ENCODE measurements at regions not wholly inside any gene's neighbourhood (a gene's known extent, or its start where the extent isn't known, plus 50 kb on each side); places are given as distances from the start of the nearest gene placed in this dataset.
"Not testable (repeated sequence)": the region's sequence is repeated elsewhere in the genome, so short reads cannot be mapped to it uniquely, and the experiment has no call there.

DNA sequence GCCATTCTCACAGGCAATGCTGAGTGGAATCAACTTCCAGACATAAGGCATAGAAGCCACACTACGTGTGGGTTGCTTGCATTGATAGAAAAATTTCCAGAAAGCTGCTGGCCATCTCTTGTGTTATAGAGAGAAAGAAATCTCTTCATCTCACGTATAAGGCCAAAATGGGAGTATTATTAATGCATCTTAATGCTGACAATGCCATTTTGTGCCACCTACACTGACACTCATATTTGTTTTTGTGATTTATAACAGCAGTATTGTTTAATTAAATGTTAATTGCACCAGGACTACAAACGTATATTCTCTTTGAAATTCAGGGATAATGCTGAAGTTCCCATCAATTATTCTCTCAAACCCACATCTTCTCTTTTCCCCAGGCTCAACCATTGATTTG lies 56.1 kb upstream of the TMEM132D start:
- no peak for DNase-seq

GRCh38 chr12:129961091-129961490 lies 57.3 kb upstream of the TMEM132D start:
- DNase-seq: no peak

DNA sequence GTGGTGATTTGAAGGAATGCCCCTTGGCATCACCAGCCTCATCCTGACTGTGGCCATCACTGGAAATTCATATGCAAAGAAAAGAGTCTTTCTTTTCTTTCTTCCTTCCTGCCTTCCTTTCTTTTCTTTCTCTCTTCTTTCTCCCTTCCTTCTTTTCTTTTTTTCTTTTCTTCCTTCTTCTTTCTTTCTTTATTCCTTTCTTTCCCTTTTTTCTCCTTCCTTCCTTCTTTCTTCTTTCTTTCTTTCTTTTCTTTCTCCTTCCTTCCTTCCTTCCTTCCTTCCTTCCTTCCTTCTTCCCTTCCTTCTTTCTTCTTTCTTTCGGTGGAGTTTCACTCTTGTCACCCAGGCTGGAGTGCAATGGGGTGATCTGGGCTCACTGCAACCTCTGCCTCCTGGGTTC lies 58.0 kb upstream of the TMEM132D start:
- no peak for DNase-seq

DNA sequence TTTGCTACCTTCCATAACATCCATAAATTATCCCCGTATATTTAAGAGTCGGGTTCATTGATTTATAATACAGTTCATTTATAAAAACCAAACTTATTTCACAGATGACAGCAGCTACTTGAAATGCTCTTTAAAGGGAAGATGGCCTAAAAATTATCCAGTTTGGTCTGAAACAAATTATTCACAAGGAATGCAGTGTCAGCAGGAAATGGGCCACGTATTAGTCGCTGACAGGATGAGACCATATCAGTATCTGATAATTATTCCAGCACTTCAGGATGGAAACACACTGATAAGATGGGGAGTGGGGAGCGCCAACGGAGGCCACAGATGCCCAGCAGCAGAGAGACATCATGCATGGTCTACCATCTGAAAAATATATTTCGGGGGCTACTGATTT lies 60.5 kb upstream of the TMEM132D start:
- DNase-seq: no peak

GRCh38 chr12:129964826-129965457 lies 61.1 kb upstream of the TMEM132D start:
- DNase-seq: peak; percentile 94

- no peak for DNase-seq
These were observed 62.5 kb upstream of the TMEM132D start for GRCh38 chr12:129966146-129966995.

DNA sequence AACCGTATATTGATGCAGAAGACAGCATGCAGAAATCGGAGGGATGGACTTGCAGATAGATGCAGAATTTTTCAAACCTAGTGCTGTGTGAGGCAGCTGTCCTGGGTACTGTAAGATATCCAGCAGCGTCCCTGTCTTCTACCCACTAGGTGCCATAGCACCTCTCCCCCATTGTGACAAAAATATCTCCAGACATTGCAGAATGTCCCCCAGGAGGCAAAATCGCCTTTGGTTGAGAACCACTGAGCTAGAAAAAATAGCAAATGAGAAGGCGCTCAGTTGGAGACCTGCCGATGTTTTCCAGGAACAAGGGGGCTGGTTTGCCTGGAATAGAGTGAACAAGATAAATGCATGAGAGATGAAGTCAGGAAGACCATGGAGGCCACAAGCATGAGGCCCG lies 67.9 kb upstream of the TMEM132D start:
- DNase-seq: no peak

DNA sequence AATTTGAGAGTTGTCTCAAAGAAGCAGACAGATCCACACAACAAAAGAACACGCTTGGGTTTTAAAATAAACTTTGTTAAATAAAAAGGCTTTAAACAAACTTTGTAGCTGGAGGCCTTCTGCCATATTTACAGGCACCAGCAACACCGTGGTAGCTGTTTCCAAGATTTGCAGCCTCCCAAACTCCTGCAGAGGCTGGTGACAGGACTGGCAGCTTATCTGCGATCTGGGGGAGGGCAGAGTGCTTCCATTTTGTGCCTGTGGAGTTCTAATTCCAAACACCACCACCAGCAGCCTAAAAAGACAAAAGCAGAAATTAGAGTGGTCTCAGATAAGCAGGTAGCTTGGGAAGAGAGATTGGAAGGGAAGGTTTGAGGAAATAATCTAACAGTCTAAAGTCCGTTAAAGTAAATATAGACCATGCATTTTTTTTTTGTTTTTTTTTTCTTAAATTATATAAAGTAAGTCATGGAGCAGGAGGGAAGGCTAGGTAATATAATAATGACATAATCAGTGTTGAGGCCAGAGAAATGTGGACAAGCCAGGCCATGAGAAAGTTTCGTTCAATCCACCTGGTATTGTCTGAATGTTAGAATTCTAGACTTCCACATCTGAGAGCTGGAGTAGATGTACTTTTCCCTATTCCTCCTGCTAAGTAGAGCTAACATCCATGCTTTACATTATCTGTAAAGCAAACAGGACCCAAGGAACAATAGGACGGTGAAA lies 69.6 kb upstream of the TMEM132D start:
- DNase-seq: no peak

DNA sequence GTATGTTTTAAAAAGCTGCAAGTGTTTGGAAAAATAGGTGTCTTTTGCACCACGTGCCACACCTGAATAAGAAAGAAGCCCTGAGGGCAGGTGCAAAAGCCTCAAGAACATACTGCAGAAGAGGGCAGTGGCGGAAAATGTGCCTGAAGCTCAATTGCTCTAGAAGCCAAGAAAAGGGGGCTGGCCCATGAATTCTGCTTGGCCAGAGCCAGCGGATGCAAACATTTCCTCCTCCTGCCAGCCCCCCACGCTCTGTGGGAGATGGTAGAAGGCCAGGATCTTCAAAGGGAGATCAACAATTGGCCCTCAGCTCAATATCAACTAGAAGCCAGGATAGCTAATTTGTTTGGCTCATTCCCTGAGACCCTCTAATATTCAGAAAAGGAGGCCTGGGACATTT lies 80.3 kb upstream of the TMEM132D start:
- DNase-seq: no peak

GRCh38 chr12:129987841-129988240 lies 84.0 kb upstream of the TMEM132D start:
- DNase-seq: no peak

DNA sequence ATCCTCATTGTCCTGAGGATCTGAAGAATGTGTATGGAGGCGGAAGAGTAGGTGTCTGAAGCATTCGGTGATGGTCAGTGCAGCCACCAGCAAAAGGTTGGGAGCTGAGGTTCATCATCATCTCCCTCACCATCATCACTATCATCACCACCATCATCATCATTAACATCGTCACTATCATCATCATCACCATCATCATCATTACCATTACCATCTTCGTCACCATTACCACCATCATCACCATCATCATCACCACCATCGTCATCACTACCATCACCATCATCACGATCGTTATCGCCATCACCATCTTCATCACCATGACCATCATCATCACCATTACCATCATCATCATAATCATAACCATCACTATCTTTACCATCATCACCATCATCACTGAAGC lies 90.8 kb upstream of the TMEM132D start:
- DNase-seq: no peak

DNA sequence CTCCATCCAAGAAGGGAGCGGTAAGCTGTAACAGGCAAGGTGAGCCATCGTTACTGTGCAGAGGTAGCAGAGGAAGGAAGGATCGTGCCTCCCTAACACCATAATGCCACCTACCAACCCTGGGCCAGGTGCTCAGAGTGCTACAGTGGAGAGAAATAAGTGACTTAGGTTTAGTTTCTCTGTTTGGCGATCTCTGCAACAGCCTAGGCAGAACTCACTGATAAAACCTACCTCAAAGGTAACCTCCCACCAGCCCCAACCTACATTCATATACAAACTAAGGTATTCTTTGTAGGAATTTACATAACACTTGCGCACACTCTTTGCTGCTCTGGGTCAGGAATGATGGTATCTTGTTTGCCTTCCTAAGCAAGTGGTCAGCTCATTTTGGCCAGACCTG lies 93.4 kb upstream of the TMEM132D start:
- no peak for DNase-seq

GRCh38 chr12:130004310-130004877 lies 100.6 kb upstream of the TMEM132D start:
- DNase-seq: not testable (repeated sequence)

- DNase-seq: no peak
These were observed 103.9 kb upstream of the TMEM132D start for GRCh38 chr12:130007771-130008170.

GRCh38 chr12:130008241-130008640 lies 104.4 kb upstream of the TMEM132D start:
- DNase-seq: no peak

- DNase-seq: no peak
These were observed 106.1 kb upstream of the TMEM132D start for GRCh38 chr12:130009961-130010360.

GRCh38 chr12:130011611-130012385 lies 108.0 kb upstream of the TMEM132D start:
- no peak for DNase-seq

GRCh38 chr12:130013771-130014484 lies 110.1 kb upstream of the TMEM132D start:
- peak; percentile 64 for DNase-seq

DNA sequence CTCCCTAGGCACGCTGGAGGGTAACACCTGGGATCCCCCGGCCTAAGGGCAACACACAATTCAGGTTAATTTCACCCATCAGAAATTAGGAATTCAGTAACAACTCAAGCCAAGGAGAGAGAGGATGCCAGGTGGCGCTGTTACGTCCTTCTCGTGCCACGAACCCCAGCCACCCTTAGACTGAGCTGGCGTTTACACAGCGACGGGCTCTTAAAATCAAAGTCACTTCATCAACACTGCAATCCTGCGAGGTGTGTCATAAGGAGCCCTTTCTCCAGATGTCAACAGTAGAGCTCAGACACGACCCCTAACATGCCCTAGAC lies 110.6 kb upstream of the TMEM132D start:
- DNase-seq: no peak

DNA sequence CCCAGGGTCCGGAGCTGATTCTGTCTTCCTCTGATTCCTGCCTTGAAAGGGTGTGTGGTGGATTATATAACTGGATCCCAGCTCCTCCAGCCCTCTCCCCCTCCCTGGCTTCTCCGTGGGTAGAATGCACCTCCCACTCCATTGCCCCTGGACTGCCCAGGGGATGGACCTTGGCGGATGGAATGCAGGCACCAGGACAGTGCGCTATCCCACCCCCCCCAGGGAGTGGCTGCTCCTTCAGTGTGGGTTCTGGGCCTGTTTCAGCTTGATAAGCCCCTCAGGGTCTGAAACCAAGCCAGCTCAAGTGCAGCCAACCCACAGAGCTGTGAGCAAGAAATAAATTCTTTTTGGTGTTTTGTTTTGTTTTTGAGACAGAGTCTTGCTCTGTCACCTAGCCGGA lies 112.4 kb upstream of the TMEM132D start:
- DNase-seq: no peak

DNA sequence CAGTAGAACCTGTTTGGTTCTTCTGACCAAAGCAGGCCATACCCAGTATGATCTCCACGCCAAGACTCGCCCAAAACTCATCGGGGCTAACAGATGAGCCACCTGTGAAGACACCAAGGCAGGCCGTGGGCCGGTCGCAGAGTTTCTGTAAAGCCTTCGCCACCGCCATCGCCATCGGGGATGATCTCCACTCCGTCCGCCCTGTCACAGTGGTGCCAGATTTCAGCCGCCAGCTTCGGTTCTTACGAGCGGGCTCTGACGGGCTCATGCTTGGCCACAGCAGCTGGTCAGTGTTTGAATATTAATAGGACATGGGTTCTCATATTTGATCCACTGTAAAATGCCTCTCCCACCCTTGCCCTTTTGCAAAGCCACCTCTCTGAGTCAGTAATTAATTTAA lies 113.2 kb upstream of the TMEM132D start:
- no peak for DNase-seq

Measured in NCI-H510A (cell line).